ENCODE measurements at regions not wholly inside any gene's neighbourhood (a gene's known extent, or its start where the extent isn't known, plus 50 kb on each side); places are given as distances from the start of the nearest gene placed in this dataset.

DNA sequence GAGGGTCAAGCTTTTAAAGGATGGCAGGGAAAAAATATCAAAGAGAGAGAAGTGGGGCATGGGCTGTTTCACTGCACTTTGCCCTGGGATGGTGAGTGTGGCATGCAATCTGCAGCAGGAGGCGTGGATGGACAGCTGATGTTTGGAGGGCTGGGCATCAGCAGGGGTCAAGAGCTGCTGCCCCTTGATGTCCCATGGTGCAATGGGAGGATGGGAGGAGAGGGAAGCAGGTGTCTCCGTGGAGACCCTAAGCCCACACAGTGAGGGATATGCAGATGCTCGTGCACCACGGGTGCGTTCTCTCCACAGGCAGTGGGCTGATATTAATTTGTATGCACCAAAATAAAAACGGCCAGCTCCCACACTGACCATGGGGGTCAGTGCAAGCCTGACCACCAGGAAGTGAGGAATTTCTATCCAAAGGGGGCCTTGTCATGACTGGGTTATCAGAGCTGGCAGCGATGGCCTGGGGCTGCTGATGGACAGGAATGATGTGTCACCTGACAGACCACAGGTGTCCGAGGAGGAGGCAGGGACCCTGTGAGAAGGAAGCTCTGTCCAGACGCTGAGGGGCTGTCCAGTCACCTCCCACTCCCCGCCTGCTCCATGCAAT lies 183.6 kb downstream of the IRF8 start:
- TF ChIP-seq POLR2AphosphoS5 (IDR thresholded peaks at IDR 0.05) = no peak
- TF ChIP-seq, protein P1, sequence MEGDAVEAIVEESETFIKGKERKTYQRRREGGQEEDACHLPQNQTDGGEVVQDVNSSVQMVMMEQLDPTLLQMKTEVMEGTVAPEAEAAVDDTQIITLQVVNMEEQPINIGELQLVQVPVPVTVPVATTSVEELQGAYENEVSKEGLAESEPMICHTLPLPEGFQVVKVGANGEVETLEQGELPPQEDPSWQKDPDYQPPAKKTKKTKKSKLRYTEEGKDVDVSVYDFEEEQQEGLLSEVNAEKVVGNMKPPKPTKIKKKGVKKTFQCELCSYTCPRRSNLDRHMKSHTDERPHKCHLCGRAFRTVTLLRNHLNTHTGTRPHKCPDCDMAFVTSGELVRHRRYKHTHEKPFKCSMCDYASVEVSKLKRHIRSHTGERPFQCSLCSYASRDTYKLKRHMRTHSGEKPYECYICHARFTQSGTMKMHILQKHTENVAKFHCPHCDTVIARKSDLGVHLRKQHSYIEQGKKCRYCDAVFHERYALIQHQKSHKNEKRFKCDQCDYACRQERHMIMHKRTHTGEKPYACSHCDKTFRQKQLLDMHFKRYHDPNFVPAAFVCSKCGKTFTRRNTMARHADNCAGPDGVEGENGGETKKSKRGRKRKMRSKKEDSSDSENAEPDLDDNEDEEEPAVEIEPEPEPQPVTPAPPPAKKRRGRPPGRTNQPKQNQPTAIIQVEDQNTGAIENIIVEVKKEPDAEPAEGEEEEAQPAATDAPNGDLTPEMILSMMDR (IDR thresholded peaks at IDR 0.05) = no peak
- no peak for TF ChIP-seq POLR2A (IDR thresholded peaks at IDR 0.05)
- TF ChIP-seq EP300 (IDR thresholded peaks at IDR 0.05) = no peak
- Histone ChIP-seq H3K9me3 (no peaks in the 10 kb centered on the region), H3K4me3 (no peak overlapping the region), H3K27me3 (peaks cover 52% of the 10 kb centered on the region), H3K36me3 (no peaks in the 10 kb centered on the region), H3K4me1 (no peaks in the 10 kb centered on the region), H3K27ac (no peak overlapping the region)
- 35% methylated on average over 10 of the region's 10 CpGs for whole genome bisulfite sequencing
- peak; percentile 29 to 37 for DNase-seq (ENCODE audit: low spot score in 2 of 2)

DNA sequence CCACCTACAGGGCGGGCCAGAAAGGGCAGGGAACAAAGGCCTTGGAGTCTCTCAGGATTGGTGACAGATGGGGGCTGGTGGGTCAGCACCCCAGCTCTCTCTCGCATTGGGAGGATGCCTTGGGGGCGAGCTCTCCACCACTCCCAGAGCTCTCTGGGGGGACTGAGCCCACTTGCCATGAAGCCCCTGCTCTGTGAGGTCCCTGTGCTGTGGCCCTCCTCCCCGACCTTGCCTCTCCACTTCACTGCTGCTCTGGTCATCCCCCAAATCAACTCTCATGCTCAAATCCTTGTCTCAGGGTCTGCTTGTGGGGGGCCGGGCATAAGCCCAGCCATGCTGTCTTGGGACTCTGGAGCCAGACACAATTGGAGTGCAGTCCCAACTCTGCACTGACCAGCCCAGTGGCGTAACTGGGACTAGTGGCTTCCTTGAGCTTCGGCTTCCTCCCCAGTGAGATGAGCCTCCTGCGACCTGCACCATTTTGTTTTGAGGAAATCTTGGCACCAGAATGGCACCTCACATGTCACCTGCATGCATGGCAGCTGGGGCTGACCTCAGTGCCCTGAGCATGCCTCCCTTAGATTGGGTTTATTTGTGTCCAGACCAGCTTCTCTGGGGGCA lies 184.5 kb downstream of the IRF8 start:
- TF ChIP-seq EP300 (IDR thresholded peaks at IDR 0.05) = no peak
- TF ChIP-seq, protein P1 (IDR thresholded peaks at IDR 0.05) = no peak
- TF ChIP-seq POLR2A (IDR thresholded peaks at IDR 0.05) = no peak
- no peak for TF ChIP-seq POLR2AphosphoS5 (IDR thresholded peaks at IDR 0.05)
- Histone ChIP-seq H3K4me1 (no peaks in the 10 kb centered on the region), H3K36me3 (no peaks in the 10 kb centered on the region), H3K27me3 (peaks cover 55% of the 10 kb centered on the region), H3K9me3 (no peaks in the 10 kb centered on the region), H3K4me3 (no peak overlapping the region), H3K27ac (no peak overlapping the region)
- DNase-seq (ENCODE audit: low spot score in 2 of 2) = peak; percentile 44 to 50
- WGBS = 89% methylated on average over 4 of the region's 8 CpGs

DNA sequence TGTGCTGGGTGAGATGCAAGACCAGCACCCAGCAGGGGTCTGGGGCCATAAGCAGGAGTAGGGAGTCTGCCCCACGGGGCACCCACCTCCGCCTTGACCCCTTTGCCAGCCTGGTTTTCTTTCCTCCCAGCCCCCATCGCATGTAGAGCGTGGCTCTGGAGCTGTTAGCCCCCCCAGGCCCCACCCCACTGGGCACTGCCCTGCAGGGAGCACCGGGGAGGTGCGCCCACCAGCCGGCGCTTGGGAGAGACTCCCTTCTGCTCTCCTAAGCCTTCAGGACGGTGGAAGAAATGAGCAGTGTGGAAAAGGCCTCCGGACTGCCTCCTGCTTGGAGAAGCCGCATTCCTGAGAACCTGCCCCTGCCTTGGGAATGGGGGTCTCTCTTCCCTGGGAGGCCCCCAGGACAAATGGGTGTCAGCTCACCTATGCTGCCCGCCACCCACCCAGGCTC lies 186.2 kb downstream of the IRF8 start:
- Histone ChIP-seq H3K36me3 (no peaks in the 10 kb centered on the region), H3K27ac (no peak overlapping the region), H3K27me3 (peaks cover 66% of the 10 kb centered on the region), H3K4me1 (no peaks in the 10 kb centered on the region), H3K9me3 (no peaks in the 10 kb centered on the region), H3K4me3 (no peak overlapping the region)
- peak; percentile 47 to 67 for DNase-seq (ENCODE audit: low spot score in 2 of 2)
- TF ChIP-seq POLR2AphosphoS5 (IDR thresholded peaks at IDR 0.05) = no peak
- no peak for TF ChIP-seq POLR2A (IDR thresholded peaks at IDR 0.05)
- TF ChIP-seq EP300 (IDR thresholded peaks at IDR 0.05) = no peak
- TF ChIP-seq, protein P1 (IDR thresholded peaks at IDR 0.05) = no peak
- WGBS = 88% methylated on average over 8 of the region's 12 CpGs

DNA sequence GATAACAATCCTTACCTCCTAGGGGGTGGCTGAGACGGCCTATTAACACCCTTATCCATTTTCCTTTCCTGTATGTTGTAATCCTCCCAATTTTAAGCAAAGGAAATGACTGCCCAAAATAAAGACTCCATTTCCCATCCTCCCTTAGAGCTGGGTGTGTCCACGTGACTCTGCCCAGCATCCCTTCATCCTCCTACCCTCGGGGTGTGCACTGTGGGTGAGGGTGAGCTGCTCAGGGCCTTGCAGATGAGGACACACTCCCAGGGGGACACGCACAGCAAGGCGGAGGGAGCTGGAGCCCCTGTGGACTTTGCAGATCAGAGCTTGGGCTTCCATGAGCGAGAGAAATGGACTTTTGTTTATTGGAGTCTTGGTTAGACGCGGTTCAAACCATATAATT lies 186.8 kb downstream of the IRF8 start:
- 82% methylated on average over 8 of the region's 8 CpGs for WGBS
- TF ChIP-seq, protein P1 (IDR thresholded peaks at IDR 0.05) = no peak
- TF ChIP-seq EP300 (IDR thresholded peaks at IDR 0.05) = no peak
- TF ChIP-seq POLR2AphosphoS5 (IDR thresholded peaks at IDR 0.05) = no peak
- no peak for TF ChIP-seq POLR2A (IDR thresholded peaks at IDR 0.05)

DNA sequence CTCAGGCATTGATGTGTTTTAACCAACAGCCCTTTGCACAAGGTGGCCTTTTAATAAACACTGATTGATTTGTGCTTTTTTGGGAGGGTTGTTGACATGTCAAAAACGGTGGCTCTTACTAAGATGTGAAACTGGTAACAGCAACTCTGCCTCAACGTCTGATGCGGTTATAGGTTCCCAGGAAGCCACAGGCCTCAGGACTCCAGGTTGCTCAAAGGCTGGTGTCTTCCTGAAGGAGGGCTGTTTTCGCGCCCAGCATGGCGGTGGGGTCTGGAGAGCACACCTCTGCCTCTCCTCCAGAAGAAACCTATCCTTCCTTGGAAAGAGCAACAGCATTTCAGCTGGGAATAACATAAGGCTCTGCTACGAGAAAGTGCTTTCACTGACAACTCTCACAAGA lies 187.5 kb downstream of the IRF8 start:
- TF ChIP-seq EP300 (IDR thresholded peaks at IDR 0.05) (no peak), POLR2AphosphoS5 (IDR thresholded peaks at IDR 0.05) (no peak), POLR2A (IDR thresholded peaks at IDR 0.05) (no peak)
- TF ChIP-seq, protein P1 (IDR thresholded peaks at IDR 0.05) = no peak
- H3K27ac ChIP-seq = no peak overlapping the region

More for the DNA sequence above, 186.8 kb downstream of the IRF8 start:
- peak; percentile 9 to 18 for DNase-seq (ENCODE audit: low spot score in 2 of 2)
- H3K27ac ChIP-seq = no peak overlapping the region
- no peaks in the 10 kb centered on the region for H3K4me1 ChIP-seq
- H3K27me3 ChIP-seq = peaks cover 63% of the 10 kb centered on the region
- no peaks in the 10 kb centered on the region for H3K9me3 ChIP-seq
- H3K4me3 ChIP-seq = no peak overlapping the region
- no peaks in the 10 kb centered on the region for H3K36me3 ChIP-seq

More for the DNA sequence above, 187.5 kb downstream of the IRF8 start:
- no peaks in the 10 kb centered on the region for H3K9me3 ChIP-seq
- no peak overlapping the region for H3K4me3 ChIP-seq
- peaks cover 56% of the 10 kb centered on the region for H3K27me3 ChIP-seq
- DNase-seq (ENCODE audit: low spot score in 2 of 2) = peak; percentile 19 to 55
- no peaks in the 10 kb centered on the region for H3K4me1 ChIP-seq
- no peaks in the 10 kb centered on the region for H3K36me3 ChIP-seq
- WGBS = 79% methylated on average over 7 of the region's 7 CpGs
